Neural progenitor cell (in vitro differentiated cells): ENCODE measurements at regions not wholly inside any gene's neighbourhood (a gene's known extent, or its start where the extent isn't known, plus 50 kb on each side); places are given as distances from the start of the nearest gene placed in this dataset.

ENCODE experiments used
- EZH2phosphoT487 ChIP-seq: fragments of 200-600 bp; sonication (generic); IDR thresholded peaks from 2 replicates; pipeline ENCODE4 v1.6.1; 2017; ENCODE audit warnings: antibody characterized with exemption
- TF ChIP-seq, protein P1 (sequence below): fragments of 200-600 bp; sonication (generic); IDR thresholded peaks from 2 replicates; pipeline ENCODE4 v1.5.1; 2017; ENCODE audit warnings: antibody characterized with exemption, mild to moderate bottlenecking

DNA sequence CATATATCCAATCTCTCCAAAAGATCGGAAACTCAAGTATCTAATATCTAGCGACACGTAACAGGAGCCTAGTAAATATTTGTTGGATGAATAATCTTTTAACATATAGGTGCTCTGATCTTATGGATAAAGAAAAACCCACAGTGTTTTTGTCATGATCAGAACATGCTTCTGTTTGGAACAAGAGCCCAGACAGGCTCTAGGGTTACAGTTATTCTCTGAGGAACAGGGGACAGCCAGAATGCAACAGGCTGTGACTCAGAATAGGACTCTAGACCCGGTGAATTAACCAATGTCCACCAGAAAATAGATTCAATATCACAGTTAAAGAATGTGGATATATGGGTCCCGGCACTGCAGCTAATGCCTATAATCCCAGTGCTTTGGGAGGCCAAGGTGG lies 296.1 kb upstream of the FZD8 start:
- TF ChIP-seq, protein P1, sequence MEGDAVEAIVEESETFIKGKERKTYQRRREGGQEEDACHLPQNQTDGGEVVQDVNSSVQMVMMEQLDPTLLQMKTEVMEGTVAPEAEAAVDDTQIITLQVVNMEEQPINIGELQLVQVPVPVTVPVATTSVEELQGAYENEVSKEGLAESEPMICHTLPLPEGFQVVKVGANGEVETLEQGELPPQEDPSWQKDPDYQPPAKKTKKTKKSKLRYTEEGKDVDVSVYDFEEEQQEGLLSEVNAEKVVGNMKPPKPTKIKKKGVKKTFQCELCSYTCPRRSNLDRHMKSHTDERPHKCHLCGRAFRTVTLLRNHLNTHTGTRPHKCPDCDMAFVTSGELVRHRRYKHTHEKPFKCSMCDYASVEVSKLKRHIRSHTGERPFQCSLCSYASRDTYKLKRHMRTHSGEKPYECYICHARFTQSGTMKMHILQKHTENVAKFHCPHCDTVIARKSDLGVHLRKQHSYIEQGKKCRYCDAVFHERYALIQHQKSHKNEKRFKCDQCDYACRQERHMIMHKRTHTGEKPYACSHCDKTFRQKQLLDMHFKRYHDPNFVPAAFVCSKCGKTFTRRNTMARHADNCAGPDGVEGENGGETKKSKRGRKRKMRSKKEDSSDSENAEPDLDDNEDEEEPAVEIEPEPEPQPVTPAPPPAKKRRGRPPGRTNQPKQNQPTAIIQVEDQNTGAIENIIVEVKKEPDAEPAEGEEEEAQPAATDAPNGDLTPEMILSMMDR, result no peak
- no peak for TF ChIP-seq EZH2phosphoT487
